ENCODE measurements at regions not wholly inside any gene's neighbourhood (a gene's known extent, or its start where the extent isn't known, plus 50 kb on each side); places are given as distances from the start of the nearest gene placed in this dataset.

DNA sequence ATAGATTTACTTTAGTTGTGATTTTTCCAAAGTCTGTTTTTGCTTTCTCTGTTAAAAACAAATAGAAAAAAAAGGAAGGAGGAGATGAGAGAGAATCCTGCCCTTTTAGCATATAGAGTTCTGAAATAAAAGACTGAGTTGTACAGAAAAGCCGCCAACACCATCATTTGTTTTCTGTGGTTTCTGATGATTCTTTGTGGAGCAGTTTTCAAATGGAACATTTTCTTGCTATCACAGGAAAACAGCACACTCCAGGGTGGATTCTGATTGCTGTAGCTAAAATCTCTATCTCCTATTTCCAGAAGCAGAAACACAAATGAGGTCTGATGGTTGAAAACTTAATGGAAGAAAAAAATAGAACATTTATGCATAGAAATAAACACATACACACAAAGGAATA, 144.6 kb upstream of the L3MBTL4 start (continued):
- TF ChIP-seq, protein P1, sequence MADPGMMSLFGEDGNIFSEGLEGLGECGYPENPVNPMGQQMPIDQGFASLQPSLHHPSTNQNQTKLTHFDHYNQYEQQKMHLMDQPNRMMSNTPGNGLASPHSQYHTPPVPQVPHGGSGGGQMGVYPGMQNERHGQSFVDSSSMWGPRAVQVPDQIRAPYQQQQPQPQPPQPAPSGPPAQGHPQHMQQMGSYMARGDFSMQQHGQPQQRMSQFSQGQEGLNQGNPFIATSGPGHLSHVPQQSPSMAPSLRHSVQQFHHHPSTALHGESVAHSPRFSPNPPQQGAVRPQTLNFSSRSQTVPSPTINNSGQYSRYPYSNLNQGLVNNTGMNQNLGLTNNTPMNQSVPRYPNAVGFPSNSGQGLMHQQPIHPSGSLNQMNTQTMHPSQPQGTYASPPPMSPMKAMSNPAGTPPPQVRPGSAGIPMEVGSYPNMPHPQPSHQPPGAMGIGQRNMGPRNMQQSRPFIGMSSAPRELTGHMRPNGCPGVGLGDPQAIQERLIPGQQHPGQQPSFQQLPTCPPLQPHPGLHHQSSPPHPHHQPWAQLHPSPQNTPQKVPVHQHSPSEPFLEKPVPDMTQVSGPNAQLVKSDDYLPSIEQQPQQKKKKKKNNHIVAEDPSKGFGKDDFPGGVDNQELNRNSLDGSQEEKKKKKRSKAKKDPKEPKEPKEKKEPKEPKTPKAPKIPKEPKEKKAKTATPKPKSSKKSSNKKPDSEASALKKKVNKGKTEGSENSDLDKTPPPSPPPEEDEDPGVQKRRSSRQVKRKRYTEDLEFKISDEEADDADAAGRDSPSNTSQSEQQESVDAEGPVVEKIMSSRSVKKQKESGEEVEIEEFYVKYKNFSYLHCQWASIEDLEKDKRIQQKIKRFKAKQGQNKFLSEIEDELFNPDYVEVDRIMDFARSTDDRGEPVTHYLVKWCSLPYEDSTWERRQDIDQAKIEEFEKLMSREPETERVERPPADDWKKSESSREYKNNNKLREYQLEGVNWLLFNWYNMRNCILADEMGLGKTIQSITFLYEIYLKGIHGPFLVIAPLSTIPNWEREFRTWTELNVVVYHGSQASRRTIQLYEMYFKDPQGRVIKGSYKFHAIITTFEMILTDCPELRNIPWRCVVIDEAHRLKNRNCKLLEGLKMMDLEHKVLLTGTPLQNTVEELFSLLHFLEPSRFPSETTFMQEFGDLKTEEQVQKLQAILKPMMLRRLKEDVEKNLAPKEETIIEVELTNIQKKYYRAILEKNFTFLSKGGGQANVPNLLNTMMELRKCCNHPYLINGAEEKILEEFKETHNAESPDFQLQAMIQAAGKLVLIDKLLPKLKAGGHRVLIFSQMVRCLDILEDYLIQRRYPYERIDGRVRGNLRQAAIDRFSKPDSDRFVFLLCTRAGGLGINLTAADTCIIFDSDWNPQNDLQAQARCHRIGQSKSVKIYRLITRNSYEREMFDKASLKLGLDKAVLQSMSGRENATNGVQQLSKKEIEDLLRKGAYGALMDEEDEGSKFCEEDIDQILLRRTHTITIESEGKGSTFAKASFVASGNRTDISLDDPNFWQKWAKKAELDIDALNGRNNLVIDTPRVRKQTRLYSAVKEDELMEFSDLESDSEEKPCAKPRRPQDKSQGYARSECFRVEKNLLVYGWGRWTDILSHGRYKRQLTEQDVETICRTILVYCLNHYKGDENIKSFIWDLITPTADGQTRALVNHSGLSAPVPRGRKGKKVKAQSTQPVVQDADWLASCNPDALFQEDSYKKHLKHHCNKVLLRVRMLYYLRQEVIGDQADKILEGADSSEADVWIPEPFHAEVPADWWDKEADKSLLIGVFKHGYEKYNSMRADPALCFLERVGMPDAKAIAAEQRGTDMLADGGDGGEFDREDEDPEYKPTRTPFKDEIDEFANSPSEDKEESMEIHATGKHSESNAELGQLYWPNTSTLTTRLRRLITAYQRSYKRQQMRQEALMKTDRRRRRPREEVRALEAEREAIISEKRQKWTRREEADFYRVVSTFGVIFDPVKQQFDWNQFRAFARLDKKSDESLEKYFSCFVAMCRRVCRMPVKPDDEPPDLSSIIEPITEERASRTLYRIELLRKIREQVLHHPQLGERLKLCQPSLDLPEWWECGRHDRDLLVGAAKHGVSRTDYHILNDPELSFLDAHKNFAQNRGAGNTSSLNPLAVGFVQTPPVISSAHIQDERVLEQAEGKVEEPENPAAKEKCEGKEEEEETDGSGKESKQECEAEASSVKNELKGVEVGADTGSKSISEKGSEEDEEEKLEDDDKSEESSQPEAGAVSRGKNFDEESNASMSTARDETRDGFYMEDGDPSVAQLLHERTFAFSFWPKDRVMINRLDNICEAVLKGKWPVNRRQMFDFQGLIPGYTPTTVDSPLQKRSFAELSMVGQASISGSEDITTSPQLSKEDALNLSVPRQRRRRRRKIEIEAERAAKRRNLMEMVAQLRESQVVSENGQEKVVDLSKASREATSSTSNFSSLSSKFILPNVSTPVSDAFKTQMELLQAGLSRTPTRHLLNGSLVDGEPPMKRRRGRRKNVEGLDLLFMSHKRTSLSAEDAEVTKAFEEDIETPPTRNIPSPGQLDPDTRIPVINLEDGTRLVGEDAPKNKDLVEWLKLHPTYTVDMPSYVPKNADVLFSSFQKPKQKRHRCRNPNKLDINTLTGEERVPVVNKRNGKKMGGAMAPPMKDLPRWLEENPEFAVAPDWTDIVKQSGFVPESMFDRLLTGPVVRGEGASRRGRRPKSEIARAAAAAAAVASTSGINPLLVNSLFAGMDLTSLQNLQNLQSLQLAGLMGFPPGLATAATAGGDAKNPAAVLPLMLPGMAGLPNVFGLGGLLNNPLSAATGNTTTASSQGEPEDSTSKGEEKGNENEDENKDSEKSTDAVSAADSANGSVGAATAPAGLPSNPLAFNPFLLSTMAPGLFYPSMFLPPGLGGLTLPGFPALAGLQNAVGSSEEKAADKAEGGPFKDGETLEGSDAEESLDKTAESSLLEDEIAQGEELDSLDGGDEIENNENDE (IDR thresholded peaks at IDR 0.05; ENCODE audit: insufficient replicate concordance, low read length), result no peak
- TF ChIP-seq RXRA (IDR thresholded peaks at IDR 0.05; ENCODE audit: insufficient read depth, low read depth, low read length) (no peak), JUN (IDR thresholded peaks at IDR 0.05; ENCODE audit: low read depth, low read length) (no peak), SP4 (IDR thresholded peaks at IDR 0.05; ENCODE audit: low read length) (no peak), BCL11A (IDR thresholded peaks at IDR 0.05; ENCODE audit: low read depth in 2 of 2, low read length in 2 of 2) (no peak), SRF (IDR thresholded peaks at IDR 0.05; ENCODE audit: low read depth, low read length) (no peak), HDAC6 (IDR thresholded peaks at IDR 0.05; ENCODE audit: low read depth, low read length) (no peak), SP1 (IDR thresholded peaks at IDR 0.05; ENCODE audit: low read depth, low read length) (no peak), MAFK (IDR thresholded peaks at IDR 0.05; ENCODE audit: low read depth, low read length) (no peak), TAF7 (optimal IDR thresholded peaks at IDR 0.05; ENCODE audit: borderline replicate concordance, low read depth, low read length) (no peak), PHF8 (conservative IDR thresholded peaks at IDR 0.05; ENCODE audit: low read depth, low read length) (no peak)
- TF ChIP-seq, protein P2, sequence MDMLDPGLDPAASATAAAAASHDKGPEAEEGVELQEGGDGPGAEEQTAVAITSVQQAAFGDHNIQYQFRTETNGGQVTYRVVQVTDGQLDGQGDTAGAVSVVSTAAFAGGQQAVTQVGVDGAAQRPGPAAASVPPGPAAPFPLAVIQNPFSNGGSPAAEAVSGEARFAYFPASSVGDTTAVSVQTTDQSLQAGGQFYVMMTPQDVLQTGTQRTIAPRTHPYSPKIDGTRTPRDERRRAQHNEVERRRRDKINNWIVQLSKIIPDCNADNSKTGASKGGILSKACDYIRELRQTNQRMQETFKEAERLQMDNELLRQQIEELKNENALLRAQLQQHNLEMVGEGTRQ (IDR thresholded peaks at IDR 0.05; ENCODE audit: low read length), result no peak
